ENCODE measurements at regions not wholly inside any gene's neighbourhood (a gene's known extent, or its start where the extent isn't known, plus 50 kb on each side); places are given as distances from the start of the nearest gene placed in this dataset.

DNA sequence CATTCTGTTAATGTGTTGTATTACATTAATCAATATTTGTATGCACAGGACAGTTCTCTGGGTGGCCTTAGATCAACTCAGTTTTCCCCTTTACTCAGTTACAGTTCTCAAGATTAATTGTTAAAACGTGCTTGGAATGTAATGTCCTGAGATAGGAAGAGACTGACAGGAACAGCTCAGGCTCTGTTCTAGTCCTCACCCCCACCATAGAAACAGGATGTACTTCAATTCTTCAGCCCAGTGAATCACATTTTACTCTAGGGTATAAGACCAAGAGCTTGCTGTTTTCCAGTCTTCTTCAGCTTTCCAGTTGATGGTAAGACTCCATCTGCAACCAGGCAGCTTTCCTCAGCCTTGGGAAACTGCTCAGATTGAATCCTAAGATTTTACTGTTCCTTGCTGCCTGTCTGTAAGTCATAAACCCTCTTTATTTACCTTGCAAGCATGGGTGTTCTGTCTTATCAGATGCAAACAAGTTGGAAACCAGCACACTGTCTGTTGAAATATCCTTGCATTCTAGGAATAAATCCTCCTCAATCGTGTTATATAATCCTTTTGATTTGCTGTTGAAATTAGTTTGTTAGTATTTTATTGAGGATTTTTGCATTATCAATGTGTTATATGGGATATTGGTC lies 836.9 kb upstream of the PCDH9 start:
- TF ChIP-seq, protein P1, sequence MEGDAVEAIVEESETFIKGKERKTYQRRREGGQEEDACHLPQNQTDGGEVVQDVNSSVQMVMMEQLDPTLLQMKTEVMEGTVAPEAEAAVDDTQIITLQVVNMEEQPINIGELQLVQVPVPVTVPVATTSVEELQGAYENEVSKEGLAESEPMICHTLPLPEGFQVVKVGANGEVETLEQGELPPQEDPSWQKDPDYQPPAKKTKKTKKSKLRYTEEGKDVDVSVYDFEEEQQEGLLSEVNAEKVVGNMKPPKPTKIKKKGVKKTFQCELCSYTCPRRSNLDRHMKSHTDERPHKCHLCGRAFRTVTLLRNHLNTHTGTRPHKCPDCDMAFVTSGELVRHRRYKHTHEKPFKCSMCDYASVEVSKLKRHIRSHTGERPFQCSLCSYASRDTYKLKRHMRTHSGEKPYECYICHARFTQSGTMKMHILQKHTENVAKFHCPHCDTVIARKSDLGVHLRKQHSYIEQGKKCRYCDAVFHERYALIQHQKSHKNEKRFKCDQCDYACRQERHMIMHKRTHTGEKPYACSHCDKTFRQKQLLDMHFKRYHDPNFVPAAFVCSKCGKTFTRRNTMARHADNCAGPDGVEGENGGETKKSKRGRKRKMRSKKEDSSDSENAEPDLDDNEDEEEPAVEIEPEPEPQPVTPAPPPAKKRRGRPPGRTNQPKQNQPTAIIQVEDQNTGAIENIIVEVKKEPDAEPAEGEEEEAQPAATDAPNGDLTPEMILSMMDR (IDR thresholded peaks at IDR 0.05) = no peak
- TF ChIP-seq EZH2 (IDR thresholded peaks at IDR 0.05) = no peak

Data from neural progenitor cell (in vitro differentiated cells).